IPS-15b (cell line): ENCODE measurements at regions not wholly inside any gene's neighbourhood (a gene's known extent, or its start where the extent isn't known, plus 50 kb on each side); places are given as distances from the start of the nearest gene placed in this dataset.
"Not testable (repeated sequence)": the region's sequence is repeated elsewhere in the genome, so short reads cannot be mapped to it uniquely, and the experiment has no call there.

ENCODE experiments used
- H3K27me3 ChIP-seq: one replicate; pipeline ENCODE4 v1.6.1; 2013; ENCODE audit warnings: low read length; ENCODE audit not compliant: control insufficient read depth, insufficient read depth
- H3K36me3 ChIP-seq: one replicate; pipeline ENCODE4 v1.6.1; 2013; ENCODE audit warnings: low read length; ENCODE audit not compliant: control insufficient read depth, insufficient read depth
- H3K4me1 ChIP-seq: one replicate; pipeline ENCODE4 v1.6.1; 2013; ENCODE audit warnings: mild to moderate bottlenecking, low read length; ENCODE audit not compliant: control insufficient read depth, insufficient read depth
- H3K4me3 ChIP-seq: one replicate; pipeline ENCODE4 v1.5.1; 2013; ENCODE audit warnings: low read depth, low read length
- H3K9ac ChIP-seq: one replicate; pipeline ENCODE4 v1.6.1; 2013; ENCODE audit warnings: low read depth, mild to moderate bottlenecking, low read length
- H3K9me3 ChIP-seq: one replicate; pipeline ENCODE4 v1.6.1; 2013; ENCODE audit warnings: mild to moderate bottlenecking, low read length; ENCODE audit not compliant: control insufficient read depth, insufficient read depth

DNA sequence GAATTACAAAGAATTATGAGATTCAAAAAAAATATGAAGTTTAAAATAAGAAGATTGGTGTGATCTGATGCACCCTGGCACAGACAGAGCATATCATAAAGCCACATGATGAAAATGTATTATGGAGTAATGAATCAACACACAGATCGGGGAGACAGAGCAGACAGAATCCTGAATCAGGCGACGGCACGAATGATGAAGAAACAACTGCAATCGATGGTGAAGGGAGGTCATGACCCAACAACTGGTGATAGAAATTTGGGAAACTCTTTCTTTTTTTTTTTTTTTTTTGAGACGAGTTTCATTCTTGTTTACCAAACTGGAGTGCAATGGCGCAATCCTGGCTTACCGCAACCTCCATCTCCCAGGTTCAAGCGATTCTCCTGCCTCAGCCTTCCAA, 1054.0 kb downstream of the TYW1 start:
- no peaks in the 10 kb centered on the region for H3K36me3 ChIP-seq
- H3K4me1 ChIP-seq = no peaks in the 10 kb centered on the region
- H3K9me3 ChIP-seq = no peaks in the 10 kb centered on the region
- H3K9ac ChIP-seq = no peak overlapping the region
- H3K4me3 ChIP-seq = no peak overlapping the region
- no peaks in the 10 kb centered on the region for H3K27me3 ChIP-seq

DNA sequence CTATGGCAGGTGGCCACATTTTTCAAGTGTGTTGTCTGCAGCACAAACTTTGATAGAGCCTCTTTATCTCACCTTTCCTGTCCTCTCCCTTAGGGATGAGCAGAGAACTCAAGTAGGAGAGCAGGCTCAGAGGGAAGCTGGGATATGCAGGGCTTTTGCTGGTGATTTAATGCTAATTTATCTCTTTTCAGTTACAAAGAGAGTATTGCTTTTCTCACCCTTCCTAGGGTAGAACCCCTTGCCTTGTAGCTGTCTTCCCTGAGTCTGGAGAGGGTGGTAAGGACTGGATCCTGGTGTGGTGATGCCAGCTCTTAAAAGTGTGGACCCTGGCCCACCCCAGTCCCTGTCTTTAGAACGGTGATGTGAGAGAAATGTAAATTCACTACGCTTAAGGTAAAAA, 1061.4 kb downstream of the TYW1 start:
- Histone ChIP-seq H3K4me1 (peaks cover 5% of the 10 kb centered on the region), H3K36me3 (no peaks in the 10 kb centered on the region), H3K4me3 (no peak overlapping the region), H3K27me3 (no peaks in the 10 kb centered on the region), H3K9ac (no peak overlapping the region), H3K9me3 (no peaks in the 10 kb centered on the region)

DNA sequence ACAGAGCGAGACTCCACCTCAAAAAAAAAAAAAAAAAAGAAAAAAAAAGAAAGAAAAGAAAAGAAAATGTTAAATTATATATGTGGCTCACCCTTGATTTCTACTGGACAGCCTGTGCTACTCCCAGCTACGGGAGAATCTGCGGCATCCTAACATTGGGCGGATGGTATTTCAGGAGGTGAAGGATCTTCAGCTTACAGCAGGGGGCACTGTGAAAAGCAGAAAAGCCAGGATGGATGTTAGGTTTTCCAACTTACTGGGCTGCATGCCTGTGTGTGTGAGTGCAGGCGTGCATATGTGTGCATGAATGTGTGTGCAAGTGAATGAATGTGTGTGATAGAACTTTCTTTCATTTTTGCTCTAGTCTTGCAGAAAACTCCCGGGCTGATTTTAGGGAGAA, 1066.5 kb downstream of the TYW1 start:
- Histone ChIP-seq H3K9ac (no peak overlapping the region), H3K27me3 (no peaks in the 10 kb centered on the region), H3K4me1 (peaks cover 6% of the 10 kb centered on the region), H3K4me3 (no peak overlapping the region), H3K9me3 (no peaks in the 10 kb centered on the region), H3K36me3 (no peaks in the 10 kb centered on the region)

DNA sequence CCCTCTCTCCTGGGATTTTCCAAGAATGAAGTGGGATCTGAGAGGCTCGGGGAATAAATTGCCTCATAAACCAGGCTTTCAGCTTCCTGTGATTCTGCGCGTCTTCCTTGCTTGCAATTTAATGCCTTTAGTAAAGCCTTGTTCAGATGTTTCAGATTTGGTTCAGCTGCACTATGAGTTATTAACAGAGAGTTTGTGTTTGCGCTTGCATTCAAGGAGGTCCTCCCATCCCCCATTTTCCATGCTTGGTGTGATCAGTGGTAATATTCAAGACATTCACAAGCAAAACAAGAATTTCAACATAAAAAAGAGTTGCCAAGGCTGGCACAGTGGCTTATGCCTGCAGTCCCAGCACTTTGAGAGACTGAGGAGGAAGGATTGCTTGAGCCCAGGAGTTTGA, 1068.9 kb downstream of the TYW1 start:
- no peaks in the 10 kb centered on the region for H3K9me3 ChIP-seq
- no peak overlapping the region for H3K9ac ChIP-seq
- H3K27me3 ChIP-seq = no peaks in the 10 kb centered on the region
- no peaks in the 10 kb centered on the region for H3K36me3 ChIP-seq
- H3K4me3 ChIP-seq = no peak overlapping the region
- peaks cover 4% of the 10 kb centered on the region for H3K4me1 ChIP-seq

- Histone ChIP-seq H3K27me3 (no peaks in the 10 kb centered on the region), H3K4me1 (peaks cover 4% of the 10 kb centered on the region), H3K36me3 (no peaks in the 10 kb centered on the region), H3K4me3 (no peak overlapping the region), H3K9ac (no peak overlapping the region), H3K9me3 (no peaks in the 10 kb centered on the region)
Observed at GRCh38 chr7:68067845-68068244, 1071.2 kb downstream of the TYW1 start.

DNA sequence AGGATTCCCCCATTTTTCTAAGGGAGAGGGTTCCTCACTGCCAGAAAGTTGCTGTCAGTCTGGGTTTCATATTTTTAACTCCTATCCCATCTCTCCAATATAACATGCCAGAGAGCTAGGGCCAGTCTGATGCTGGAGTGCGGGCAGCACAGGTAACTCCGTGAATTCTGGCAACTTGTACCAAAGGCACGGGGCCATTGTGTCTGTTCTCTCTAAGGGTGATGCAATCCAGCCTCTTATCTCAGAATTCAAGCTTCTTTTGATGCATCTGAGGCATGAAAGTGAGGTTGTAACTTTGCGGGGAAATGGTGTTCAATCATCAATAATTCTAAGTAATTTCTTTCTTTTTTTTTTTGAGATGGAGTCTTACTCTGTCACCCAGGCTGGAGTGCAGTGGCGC, 1074.4 kb downstream of the TYW1 start:
- Histone ChIP-seq H3K9me3 (no peaks in the 10 kb centered on the region), H3K36me3 (no peaks in the 10 kb centered on the region), H3K4me3 (no peak overlapping the region), H3K4me1 (peaks cover 2% of the 10 kb centered on the region), H3K9ac (no peak overlapping the region), H3K27me3 (no peaks in the 10 kb centered on the region)

GRCh38 chr7:68073701-68074100, 1077.1 kb downstream of the TYW1 start:
- Histone ChIP-seq H3K36me3 (no peaks in the 10 kb centered on the region), H3K4me1 (no peaks in the 10 kb centered on the region), H3K4me3 (no peak overlapping the region), H3K9ac (no peak overlapping the region), H3K9me3 (no peaks in the 10 kb centered on the region), H3K27me3 (no peaks in the 10 kb centered on the region)

DNA sequence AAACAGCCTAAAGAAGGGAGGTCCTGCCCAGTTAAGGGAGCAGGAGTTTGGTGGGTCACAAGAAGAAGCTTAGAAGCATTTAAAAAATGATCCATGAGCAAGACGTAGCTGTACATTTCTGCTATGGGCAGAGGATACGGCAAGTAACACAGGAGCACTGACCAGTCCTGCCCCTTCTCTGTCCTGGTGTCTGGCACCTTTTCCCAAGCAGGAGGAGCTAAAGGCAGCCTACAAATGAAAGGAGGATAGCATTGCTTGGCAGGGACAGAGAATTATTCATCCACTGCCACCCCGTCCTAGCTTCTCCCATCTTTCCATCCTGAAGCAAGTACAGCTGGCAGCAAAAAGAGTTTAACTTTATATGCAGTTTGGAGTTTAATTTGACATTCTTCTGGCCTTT, 1077.6 kb downstream of the TYW1 start:
- Histone ChIP-seq H3K9me3 (no peaks in the 10 kb centered on the region), H3K4me1 (no peaks in the 10 kb centered on the region), H3K27me3 (no peaks in the 10 kb centered on the region), H3K9ac (no peak overlapping the region), H3K36me3 (no peaks in the 10 kb centered on the region), H3K4me3 (no peak overlapping the region)

GRCh38 chr7:68078157-68078710, 1081.6 kb downstream of the TYW1 start:
- Histone ChIP-seq H3K4me3 (no peak overlapping the region), H3K9ac (no peak overlapping the region), H3K4me1 (no peaks in the 10 kb centered on the region), H3K36me3 (no peaks in the 10 kb centered on the region), H3K27me3 (no peaks in the 10 kb centered on the region), H3K9me3 (no peaks in the 10 kb centered on the region)

- not testable (repeated sequence) for H3K9me3 ChIP-seq, H3K27me3 ChIP-seq, H3K9ac ChIP-seq, H3K4me1 ChIP-seq, H3K4me3 ChIP-seq, H3K36me3 ChIP-seq
Observed at GRCh38 chr7:68082066-68082960, 1085.7 kb downstream of the TYW1 start.

DNA sequence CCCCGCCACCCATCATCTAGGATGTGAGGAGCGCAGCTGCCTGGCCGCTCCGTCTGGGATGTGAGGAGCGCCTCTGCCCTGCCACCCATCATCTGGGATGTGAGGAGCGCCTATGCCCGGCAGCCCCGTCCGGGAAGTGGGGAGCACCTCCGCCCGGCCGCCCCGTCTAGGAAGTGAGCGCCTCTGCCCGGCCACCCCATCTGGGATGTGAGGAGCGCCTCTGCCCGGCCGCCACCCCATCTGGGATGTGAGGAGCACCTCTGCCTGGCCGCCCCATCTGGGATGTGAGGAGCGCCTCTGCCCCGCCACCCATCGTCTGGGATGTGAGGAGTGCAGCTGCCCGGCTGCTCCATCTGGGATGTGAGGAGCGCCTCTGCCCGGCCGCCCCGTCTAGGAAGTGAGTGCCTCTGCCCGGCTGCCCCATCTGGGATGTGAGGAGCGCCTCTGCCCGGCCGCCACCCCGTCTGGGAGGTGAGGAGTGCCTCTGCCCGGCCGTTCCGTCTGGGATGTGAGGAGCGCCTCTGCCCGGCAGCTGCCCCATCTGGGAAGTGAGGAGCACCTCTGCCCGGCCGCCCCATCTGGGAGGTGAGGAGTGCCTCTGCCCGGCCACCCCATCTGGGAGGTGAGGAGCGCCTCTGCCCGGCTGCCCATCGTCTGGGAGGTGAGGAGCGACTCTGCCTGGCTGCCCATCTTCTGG, 1086.5 kb downstream of the TYW1 start:
- H3K9me3 ChIP-seq = not testable (repeated sequence)

DNA sequence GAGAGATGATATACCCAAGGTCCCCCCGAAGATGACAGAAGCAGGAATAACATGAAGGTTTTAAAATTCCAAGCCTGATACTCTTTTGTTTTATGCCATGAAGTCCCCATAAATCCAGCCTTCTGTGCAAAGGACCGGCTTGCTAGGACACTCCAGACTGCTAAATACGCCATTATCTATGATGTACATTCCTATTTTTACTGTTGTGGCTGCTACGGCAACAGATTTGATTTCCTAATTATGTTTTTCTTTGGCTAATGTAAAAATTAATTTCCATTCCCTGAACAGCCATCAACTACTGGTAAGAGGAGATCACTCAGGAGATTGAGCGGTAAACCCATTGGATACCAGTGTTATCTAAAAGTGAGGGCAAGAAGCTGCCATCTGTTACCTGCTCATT, 1090.8 kb downstream of the TYW1 start:
- H3K9me3 ChIP-seq = no peaks in the 10 kb centered on the region
- no peaks in the 10 kb centered on the region for H3K4me1 ChIP-seq
- no peak overlapping the region for H3K9ac ChIP-seq

More for the DNA sequence above, 1086.5 kb downstream of the TYW1 start:
- H3K4me3 ChIP-seq, H3K36me3 ChIP-seq, H3K27me3 ChIP-seq, H3K9ac ChIP-seq, H3K4me1 ChIP-seq: not testable (repeated sequence)

More for the DNA sequence above, 1090.8 kb downstream of the TYW1 start:
- H3K36me3 ChIP-seq = no peaks in the 10 kb centered on the region
- H3K4me3 ChIP-seq = no peak overlapping the region
- no peaks in the 10 kb centered on the region for H3K27me3 ChIP-seq
